ENCODE measurements at regions not wholly inside any gene's neighbourhood (a gene's known extent, or its start where the extent isn't known, plus 50 kb on each side); places are given as distances from the start of the nearest gene placed in this dataset.

GRCh38 chr5:51001227-51001923 is 334.9 kb downstream of the PARP8 start:
- TF ChIP-seq CTCF (IDR thresholded peaks at IDR 0.05), result no peak
- DNase-seq, result no peak
- ChIA-PET CTCF (interaction anchor here (0.9 kb wide), 1 partner anchor 10 kb away, joined by 3 read pairs; no protein-coding TSS in a partner anchor), POLR2A (no interaction called here)
- Mint-ChIP-seq H3K4me1 (ENCODE audit: low read depth) (no peaks in the 10 kb centered on the region), H3K36me3 (ENCODE audit: low read depth) (no peaks in the 10 kb centered on the region), H3K27me3 (peaks cover 21% of the 10 kb centered on the region), H3K27ac (no peak overlapping the region), H3K9me3 (no peaks in the 10 kb centered on the region), H3K4me3 (no peak overlapping the region)
- Histone ChIP-seq H3K27ac (ENCODE audit: low read depth in 1 of 2, low read length in 2 of 2) (no peak overlapping the region), H3K4me1 (ENCODE audit: insufficient read depth, low read length) (no peaks in the 10 kb centered on the region), H3K27me3 (ENCODE audit: control insufficient read depth in 1 of 2, insufficient read depth in 2 of 2, low read length in 2 of 2) (no peaks in the 10 kb centered on the region), H3K9me3 (ENCODE audit: control insufficient read depth in 1 of 2, insufficient read depth in 1 of 2, low read length in 2 of 2) (no peaks in the 10 kb centered on the region), H3K4me3 (ENCODE audit: low read length) (no peak overlapping the region), H3K36me3 (ENCODE audit: insufficient read depth, low read length) (no peaks in the 10 kb centered on the region)
- intact Hi-C loops (cut with DNase I, micrococcal nuclease), result no loop called here
- ATAC-seq (ENCODE audit: poor library complexity), result no peak

- Histone ChIP-seq H3K4me1 (ENCODE audit: insufficient read depth, low read length) (no peaks in the 10 kb centered on the region), H3K27ac (ENCODE audit: low read depth in 1 of 2, low read length in 2 of 2) (no peak overlapping the region), H3K4me3 (ENCODE audit: low read length) (no peak overlapping the region), H3K27me3 (ENCODE audit: control insufficient read depth in 1 of 2, insufficient read depth in 2 of 2, low read length in 2 of 2) (no peaks in the 10 kb centered on the region), H3K36me3 (ENCODE audit: insufficient read depth, low read length) (no peaks in the 10 kb centered on the region), H3K9me3 (ENCODE audit: control insufficient read depth in 1 of 2, insufficient read depth in 1 of 2, low read length in 2 of 2) (no peaks in the 10 kb centered on the region)
- CTCF ChIA-PET, result no interaction called here
- TF ChIP-seq CTCF (IDR thresholded peaks at IDR 0.05), result no peak
- no peak overlapping the region for H3K27ac Mint-ChIP-seq
- H3K36me3 Mint-ChIP-seq (ENCODE audit: low read depth), result no peaks in the 10 kb centered on the region
- DNase-seq, result no peak
- H3K4me3 Mint-ChIP-seq, result no peak overlapping the region
- POLR2A ChIA-PET, result no interaction called here
- no peaks in the 10 kb centered on the region for H3K9me3 Mint-ChIP-seq
- H3K4me1 Mint-ChIP-seq (ENCODE audit: low read depth), result no peaks in the 10 kb centered on the region
- intact Hi-C loops (cut with DNase I, micrococcal nuclease), result no loop called here
- ATAC-seq (ENCODE audit: poor library complexity), result no peak
- peaks cover 21% of the 10 kb centered on the region for H3K27me3 Mint-ChIP-seq
These were observed 335.9 kb downstream of the PARP8 start for GRCh38 chr5:51002368-51002767.

GRCh38 chr5:51013036-51013435 is 346.6 kb downstream of the PARP8 start:
- peaks cover 5% of the 10 kb centered on the region for H3K27me3 Mint-ChIP-seq

More at GRCh38 chr5:51013036-51013435, 346.6 kb downstream of the PARP8 start:
- H3K9me3 ChIP-seq (ENCODE audit: control insufficient read depth in 1 of 2, insufficient read depth in 1 of 2, low read length in 2 of 2), result no peaks in the 10 kb centered on the region
- Mint-ChIP-seq H3K9me3 (no peaks in the 10 kb centered on the region), H3K4me3 (no peak overlapping the region), H3K4me1 (ENCODE audit: low read depth) (no peaks in the 10 kb centered on the region), H3K36me3 (ENCODE audit: low read depth) (no peaks in the 10 kb centered on the region), H3K27ac (no peak overlapping the region)
- ChIA-PET POLR2A (no interaction called here), CTCF (no interaction called here)
- H3K4me3 ChIP-seq (ENCODE audit: low read length), result no peak overlapping the region
- no peaks in the 10 kb centered on the region for H3K27me3 ChIP-seq (ENCODE audit: control insufficient read depth in 1 of 2, insufficient read depth in 2 of 2, low read length in 2 of 2)
- H3K36me3 ChIP-seq (ENCODE audit: insufficient read depth, low read length), result no peaks in the 10 kb centered on the region
- DNase-seq (no peak), ATAC-seq (ENCODE audit: poor library complexity) (no peak)
- TF ChIP-seq CTCF (IDR thresholded peaks at IDR 0.05), result no peak
- intact Hi-C loops (cut with DNase I, micrococcal nuclease), result no loop called here
- no peak overlapping the region for H3K27ac ChIP-seq (ENCODE audit: low read depth in 1 of 2, low read length in 2 of 2)
- H3K4me1 ChIP-seq (ENCODE audit: insufficient read depth, low read length), result no peaks in the 10 kb centered on the region
